Mesendoderm (in vitro differentiated cells): ENCODE measurements at regions not wholly inside any gene's neighbourhood (a gene's known extent, or its start where the extent isn't known, plus 50 kb on each side); places are given as distances from the start of the nearest gene placed in this dataset.

Source experiments
- DNase-seq: peaks from one replicate; pipeline ENCODE4 v3.0.0; 2013
- H2AK5ac ChIP-seq: 2 replicates; pipeline ENCODE4 v1.6.1; 2013; ENCODE audit warnings: low read length, inconsistent platforms
- H2BK120ac ChIP-seq: 2 replicates; pipeline ENCODE4 v1.6.1; 2013; ENCODE audit warnings: low read depth, mild to moderate bottlenecking, low read length, moderate library complexity, mixed read lengths
- H2BK15ac ChIP-seq: replicated peaks from 2 replicates; pipeline ENCODE4 v1.6.1; 2013; ENCODE audit warnings: low read depth, mild to moderate bottlenecking, moderate library complexity
- H2BK5ac ChIP-seq: 2 replicates; pipeline ENCODE4 v1.6.1; 2013; ENCODE audit warnings: low read length, inconsistent platforms
- H3K18ac ChIP-seq: 2 replicates; pipeline ENCODE4 v1.6.1; 2013; ENCODE audit warnings: mild to moderate bottlenecking, low read length, mixed read lengths
- H3K23ac ChIP-seq: one replicate; pipeline ENCODE4 v1.6.1; 2013; ENCODE audit warnings: low read length
- H3K27ac ChIP-seq: 2 replicates; pipeline ENCODE4 v1.5.1; 2013; ENCODE audit warnings: low read depth, mild to moderate bottlenecking, inconsistent platforms, low read length, moderate library complexity
- H3K27me3 ChIP-seq: 2 replicates; pipeline ENCODE4 v1.6.1; 2013; ENCODE audit warnings: low read length, control low read depth, mild to moderate bottlenecking, inconsistent platforms; ENCODE audit not compliant: insufficient read depth, poor library complexity
- H3K36me3 ChIP-seq: 2 replicates; pipeline ENCODE4 v1.6.1; 2013; ENCODE audit warnings: low read length, inconsistent platforms; ENCODE audit not compliant: control insufficient read depth, insufficient read depth
- H3K4ac ChIP-seq: one replicate; pipeline ENCODE4 v1.6.1; 2013; ENCODE audit warnings: low read depth, mild to moderate bottlenecking, low read length, moderate library complexity
- H3K4me1 ChIP-seq: 2 replicates; pipeline ENCODE4 v1.6.1; 2013; ENCODE audit warnings: low read depth, low read length, inconsistent platforms; ENCODE audit not compliant: control insufficient read depth
- H3K4me2 ChIP-seq: 2 replicates; pipeline ENCODE4 v1.6.1; 2013; ENCODE audit warnings: low read length
- H3K4me3 ChIP-seq: 2 replicates; pipeline ENCODE4 v1.5.1; 2013; ENCODE audit warnings: mild to moderate bottlenecking, low read length
- H3K56ac ChIP-seq: one replicate; pipeline ENCODE4 v1.6.1; 2013; ENCODE audit warnings: low read length
- H3K79me1 ChIP-seq: 2 replicates; pipeline ENCODE4 v1.6.1; 2013; ENCODE audit warnings: low read length, inconsistent platforms
- H3K79me2 ChIP-seq: 2 replicates; pipeline ENCODE4 v1.6.1; 2013; ENCODE audit warnings: mild to moderate bottlenecking, low read length; ENCODE audit not compliant: control insufficient read depth, insufficient read depth
- H3K9ac ChIP-seq: 2 replicates; pipeline ENCODE4 v1.6.1; 2013; ENCODE audit warnings: low read length, inconsistent platforms
- H4K5ac ChIP-seq: one replicate; pipeline ENCODE4 v1.6.1; 2013; ENCODE audit warnings: low read length
- H4K8ac ChIP-seq: one replicate; pipeline ENCODE4 v1.6.1; 2013; ENCODE audit warnings: low read depth, mild to moderate bottlenecking, control low read depth, low read length, moderate library complexity
- WGBS: extraction: QIAGEN DNeasy Blood & Tissue Kit; methylation state at CpG from one replicate; pipeline ENCODE4 v1.1.7; 2013; ENCODE audit warnings: low lambda C conversion rate, missing lambda C conversion rate; ENCODE audit not compliant: insufficient coverage; ENCODE audit errors: extremely low coverage; 5-methylcytosine and 5-hydroxymethylcytosine counted together

- Histone ChIP-seq H2AK5ac (no peak overlapping the region), H4K5ac (no peak overlapping the region), H3K4me3 (no peak overlapping the region), H3K27ac (no peak overlapping the region), H3K23ac (no peak overlapping the region), H2BK120ac (no peak overlapping the region), H4K8ac (no peak overlapping the region), H3K4me1 (no peaks in the 10 kb centered on the region), H3K4ac (no peak overlapping the region), H3K36me3 (no peaks in the 10 kb centered on the region), H3K79me1 (no peaks in the 10 kb centered on the region), H3K79me2 (no peaks in the 10 kb centered on the region), H3K18ac (no peak overlapping the region), H2BK5ac (no peak overlapping the region), H3K56ac (no peak overlapping the region), H3K27me3 (no peaks in the 10 kb centered on the region), H3K9ac (no peak overlapping the region), H3K4me2 (no peak overlapping the region), H2BK15ac (no peak overlapping the region)
- DNase-seq, result no peak
- WGBS, result no CpG with 5 or more reads among the region's 14 CpGs
Measured at GRCh38 chr13:99867535-99868257, 103.9 kb downstream of the ZIC5 start.

DNA sequence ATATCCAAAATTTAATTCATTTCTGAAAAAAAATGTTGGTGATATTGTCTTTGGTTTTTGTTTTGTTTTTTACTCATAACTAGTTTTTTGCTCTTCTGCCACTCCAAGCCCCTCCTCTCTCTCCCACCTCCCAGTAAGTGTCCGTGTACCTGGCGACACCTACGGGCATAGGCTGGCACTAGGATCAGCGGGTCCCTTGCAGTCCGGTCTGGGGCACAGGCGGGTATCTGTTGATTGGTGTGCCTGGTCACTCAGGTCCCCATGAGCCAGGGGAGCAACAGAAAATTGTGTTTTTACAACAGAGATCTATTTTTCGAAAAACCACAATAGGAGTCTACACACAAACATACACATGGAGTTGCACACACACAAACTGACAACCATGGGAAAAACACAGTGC is 104.8 kb downstream of the ZIC5 start:
- Histone ChIP-seq H3K18ac (no peak overlapping the region), H3K23ac (no peak overlapping the region), H4K5ac (no peak overlapping the region), H2AK5ac (no peak overlapping the region), H3K36me3 (no peaks in the 10 kb centered on the region), H3K4me2 (no peak overlapping the region), H3K79me1 (no peaks in the 10 kb centered on the region), H4K8ac (no peak overlapping the region), H2BK15ac (no peak overlapping the region), H3K79me2 (no peaks in the 10 kb centered on the region), H3K4me3 (no peak overlapping the region), H2BK120ac (no peak overlapping the region), H3K4me1 (no peaks in the 10 kb centered on the region), H3K27ac (no peak overlapping the region), H3K56ac (no peak overlapping the region), H3K9ac (no peak overlapping the region), H3K4ac (no peak overlapping the region), H2BK5ac (no peak overlapping the region), H3K27me3 (no peaks in the 10 kb centered on the region)
- DNase-seq, result no peak
- no CpG with 5 or more reads among the region's 7 CpGs for WGBS

DNA sequence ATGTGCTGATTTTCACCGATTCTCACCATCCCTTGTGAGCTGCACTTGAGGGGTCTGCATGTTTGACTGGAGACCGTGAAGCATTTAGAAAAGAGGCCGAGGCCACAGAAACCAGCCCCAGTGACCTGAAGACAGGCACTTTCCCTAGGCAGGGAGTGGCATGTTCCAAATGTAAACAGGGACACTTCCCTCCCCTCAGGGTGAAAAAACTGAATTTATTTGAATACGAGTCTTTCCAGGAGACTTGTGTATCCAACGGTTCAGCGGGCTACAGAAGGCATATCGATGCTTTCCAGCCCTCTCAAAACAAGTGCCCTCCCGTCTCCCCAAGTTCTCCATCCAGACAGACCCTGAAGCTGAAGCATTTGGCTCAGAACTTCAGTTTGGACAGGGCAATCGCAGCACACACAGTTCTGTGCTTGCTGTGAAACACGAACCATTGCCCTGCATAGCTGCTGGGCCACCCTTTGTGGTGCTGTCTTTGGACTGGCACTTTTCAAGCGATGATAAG is 106.1 kb downstream of the ZIC5 start:
- Histone ChIP-seq H3K4me2 (no peak overlapping the region), H3K4me1 (no peaks in the 10 kb centered on the region), H4K5ac (no peak overlapping the region), H3K36me3 (no peaks in the 10 kb centered on the region), H3K27ac (no peak overlapping the region), H2BK120ac (no peak overlapping the region), H3K79me1 (no peaks in the 10 kb centered on the region), H2BK15ac (no peak overlapping the region), H2AK5ac (no peak overlapping the region), H3K4ac (no peak overlapping the region), H3K4me3 (no peak overlapping the region), H3K79me2 (no peaks in the 10 kb centered on the region), H3K9ac (no peak overlapping the region), H3K56ac (no peak overlapping the region), H3K23ac (no peak overlapping the region), H2BK5ac (no peak overlapping the region), H3K18ac (no peak overlapping the region), H4K8ac (no peak overlapping the region), H3K27me3 (no peaks in the 10 kb centered on the region)
- no CpG with 5 or more reads among the region's 11 CpGs for whole genome bisulfite sequencing
- no peak for DNase-seq

DNA sequence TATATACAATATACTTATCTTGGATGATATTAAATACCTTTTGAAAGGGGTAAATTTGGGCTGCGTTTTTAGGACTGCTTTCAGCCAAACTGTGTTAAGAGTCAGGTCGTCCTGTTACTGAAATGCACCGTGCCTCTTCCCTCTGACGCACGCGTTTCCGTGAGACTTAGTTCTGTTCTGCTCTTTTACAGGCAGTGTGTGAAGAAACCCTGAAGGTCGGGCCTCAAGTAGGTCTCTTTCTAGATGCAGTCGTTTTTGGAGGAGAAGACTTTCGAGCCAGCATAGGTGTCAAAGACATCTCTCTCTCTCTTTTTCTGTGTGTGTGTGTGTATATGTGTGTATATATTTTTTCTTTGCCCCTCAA is 107.0 kb downstream of the ZIC5 start:
- no CpG with 5 or more reads among the region's 10 CpGs for whole genome bisulfite sequencing
- no peak overlapping the region for H3K4ac ChIP-seq

GRCh38 chr13:99863789-99864626 is 107.6 kb downstream of the ZIC5 start:
- no peak for DNase-seq
- no peaks in the 10 kb centered on the region for H3K36me3 ChIP-seq
- H4K8ac ChIP-seq, result no peak overlapping the region
- H3K27ac ChIP-seq, result no peak overlapping the region
- no peak overlapping the region for H3K18ac ChIP-seq
- no peaks in the 10 kb centered on the region for H3K79me1 ChIP-seq
- H3K4me3 ChIP-seq, result no peak overlapping the region
- no peak overlapping the region for H3K23ac ChIP-seq
- H3K56ac ChIP-seq, result no peak overlapping the region
- WGBS, result no CpG with 5 or more reads among the region's 14 CpGs
- H3K4ac ChIP-seq, result no peak overlapping the region
- H3K4me2 ChIP-seq, result no peak overlapping the region
- H2BK120ac ChIP-seq, result no peak overlapping the region
- no peaks in the 10 kb centered on the region for H3K4me1 ChIP-seq
- no peak overlapping the region for H3K9ac ChIP-seq
- no peaks in the 10 kb centered on the region for H3K79me2 ChIP-seq
- no peaks in the 10 kb centered on the region for H3K27me3 ChIP-seq
- H2AK5ac ChIP-seq, result no peak overlapping the region
- H2BK5ac ChIP-seq, result no peak overlapping the region
- H4K5ac ChIP-seq, result no peak overlapping the region
- H2BK15ac ChIP-seq, result no peak overlapping the region

More for the DNA sequence above, 107.0 kb downstream of the ZIC5 start:
- no peak for DNase-seq
- Histone ChIP-seq H4K8ac (no peak overlapping the region), H3K27me3 (no peaks in the 10 kb centered on the region), H3K27ac (no peak overlapping the region), H3K36me3 (no peaks in the 10 kb centered on the region), H3K79me2 (no peaks in the 10 kb centered on the region), H3K4me1 (no peaks in the 10 kb centered on the region), H3K18ac (no peak overlapping the region), H4K5ac (no peak overlapping the region), H2BK5ac (no peak overlapping the region), H3K4me3 (no peak overlapping the region), H3K23ac (no peak overlapping the region), H3K9ac (no peak overlapping the region), H2BK15ac (no peak overlapping the region), H2BK120ac (no peak overlapping the region), H3K79me1 (no peaks in the 10 kb centered on the region), H3K4me2 (no peak overlapping the region), H3K56ac (no peak overlapping the region), H2AK5ac (no peak overlapping the region)
